GM21737 (cell line): ENCODE measurements at regions not wholly inside any gene's neighbourhood (a gene's known extent, or its start where the extent isn't known, plus 50 kb on each side); places are given as distances from the start of the nearest gene placed in this dataset.

Experiments
- ATAC-seq: cut with Tn5 transposase; IDR thresholded peaks from one replicate; pipeline ENCODE4 v1.9.1; 2021; ENCODE audit warnings: mild to moderate bottlenecking, moderate library complexity; ENCODE audit not compliant: unreplicated experiment

GRCh38 chr7:116417593-116418345 is 81.8 kb upstream of the CAV2 start:
- no peak for ATAC-seq

GRCh38 chr7:116418524-116418923 is 81.0 kb upstream of the CAV2 start:
- ATAC-seq = no peak

DNA sequence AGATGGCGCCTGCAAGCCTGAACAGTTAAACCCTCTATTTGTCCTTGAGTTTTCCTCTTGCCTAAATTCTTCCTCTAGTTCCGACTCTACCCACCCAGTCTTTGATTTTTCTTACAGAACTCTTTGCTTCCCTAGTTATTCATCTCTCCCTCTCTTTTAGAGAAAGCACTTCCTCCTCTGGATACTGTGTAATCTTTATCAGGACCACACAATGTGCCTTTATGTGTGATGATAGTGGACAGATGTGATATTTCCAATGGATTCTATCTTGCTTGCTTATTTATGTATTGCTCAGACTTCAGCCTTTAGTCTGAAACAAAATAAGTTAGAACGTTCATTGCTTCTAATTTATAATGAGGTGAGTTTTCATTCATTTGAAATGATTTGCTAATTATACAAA is 79.5 kb upstream of the CAV2 start:
- ATAC-seq = no peak

DNA sequence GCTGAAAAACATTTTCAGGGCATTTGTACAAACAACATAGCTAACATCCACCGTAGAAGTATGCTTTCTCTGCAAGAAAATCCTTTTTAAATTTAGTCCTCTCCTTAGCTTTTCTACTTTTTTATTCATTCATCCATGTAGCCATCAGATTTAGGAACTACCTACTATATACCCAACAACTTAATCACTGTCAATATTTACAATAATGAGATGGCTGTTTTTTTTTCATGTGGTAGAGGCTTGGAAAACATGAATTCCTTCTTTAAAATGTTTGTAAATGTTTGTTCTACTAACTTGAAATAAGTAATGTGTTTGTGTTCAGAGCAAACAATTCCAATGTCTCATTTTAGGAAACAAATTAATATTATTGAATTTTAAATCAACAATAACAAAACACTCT is 78.2 kb upstream of the CAV2 start:
- no peak for ATAC-seq

DNA sequence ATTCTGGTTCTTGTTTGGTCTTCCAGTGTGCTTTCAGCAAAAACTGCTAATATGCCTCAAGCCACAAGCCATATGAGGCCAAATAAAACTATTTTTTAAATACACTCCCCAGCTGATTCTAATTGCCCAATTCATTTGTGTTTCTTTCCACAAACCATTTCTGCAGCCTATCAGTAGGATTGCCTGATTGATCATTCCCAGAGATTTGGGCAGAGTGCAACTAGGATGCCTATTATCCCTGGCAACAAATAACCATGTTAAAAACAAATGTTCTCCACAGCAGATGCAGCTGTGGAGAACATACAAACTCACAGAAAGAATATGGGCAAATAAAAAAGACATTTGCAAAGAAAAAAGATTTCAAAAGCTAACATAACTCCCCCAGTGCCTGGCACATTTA is 76.9 kb upstream of the CAV2 start:
- no peak for ATAC-seq

- ATAC-seq = no peak
These were observed 76.0 kb upstream of the CAV2 start for GRCh38 chr7:116423499-116423898.

DNA sequence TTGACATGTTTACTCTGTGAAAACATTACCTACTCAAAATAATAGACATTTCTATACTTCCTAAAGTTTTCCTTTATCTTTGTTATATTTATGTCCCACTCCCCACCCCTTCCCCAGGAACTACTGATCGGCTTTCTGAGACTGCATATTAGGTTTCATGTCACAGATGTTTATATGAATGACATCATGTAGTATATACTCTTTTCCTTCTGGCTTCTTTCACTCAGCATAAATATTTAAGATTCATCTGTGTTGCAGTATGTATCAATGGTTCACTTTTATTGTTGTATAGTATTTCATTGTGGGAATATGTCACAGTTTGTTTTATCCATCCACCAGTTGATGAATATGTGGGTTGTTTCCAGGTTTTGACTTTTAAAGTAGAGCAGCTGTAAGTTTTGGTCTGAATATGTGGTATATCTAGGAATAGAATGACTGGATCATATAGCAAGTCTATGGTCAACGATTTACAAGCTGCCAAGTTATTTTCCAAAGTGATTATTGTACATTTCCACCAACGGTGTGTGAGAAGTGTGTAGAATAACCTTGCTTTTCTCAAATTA is 73.8 kb upstream of the CAV2 start:
- ATAC-seq = no peak

DNA sequence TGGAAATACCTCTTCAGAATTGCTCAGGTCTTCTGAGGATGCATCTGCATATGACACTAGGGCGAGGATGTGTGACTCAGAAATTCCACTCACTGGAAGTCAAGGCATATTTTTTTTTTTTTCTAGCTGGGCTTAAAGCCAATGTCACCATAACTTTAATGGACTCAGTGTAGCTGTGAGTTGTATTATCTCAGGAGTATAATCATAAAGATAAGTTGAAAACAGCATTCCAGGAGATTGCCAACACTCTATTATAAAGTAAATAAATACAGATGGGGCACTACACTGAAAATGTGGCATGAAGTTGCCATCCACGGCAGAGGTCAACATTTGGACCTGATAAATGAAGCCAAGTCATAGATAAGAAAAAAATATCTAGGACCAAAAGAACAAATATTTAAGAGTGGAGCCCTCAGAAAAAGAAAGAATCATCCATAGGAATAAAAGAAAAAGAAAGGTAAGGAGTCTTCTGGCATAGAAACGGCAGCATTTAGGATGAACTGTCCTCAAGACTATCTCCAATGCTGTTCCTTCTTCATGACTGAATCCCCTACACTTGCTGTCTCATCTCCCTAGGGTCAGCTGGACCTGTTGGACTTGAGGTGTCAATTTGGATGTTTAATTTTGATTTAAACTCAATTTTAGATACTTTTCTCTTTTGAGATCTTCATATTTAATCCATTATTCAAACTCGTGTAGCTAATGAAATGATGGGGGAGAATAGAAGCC is 72.9 kb upstream of the CAV2 start:
- no peak for ATAC-seq

- ATAC-seq = no peak
These were observed 69.4 kb upstream of the CAV2 start for GRCh38 chr7:116429986-116430619.

- no peak for ATAC-seq
These were observed 67.6 kb upstream of the CAV2 start for GRCh38 chr7:116431787-116432526.

GRCh38 chr7:116432527-116432916 is 67.0 kb upstream of the CAV2 start:
- ATAC-seq = no peak

- ATAC-seq = no peak
These were observed 66.3 kb upstream of the CAV2 start for GRCh38 chr7:116433246-116433645.

DNA sequence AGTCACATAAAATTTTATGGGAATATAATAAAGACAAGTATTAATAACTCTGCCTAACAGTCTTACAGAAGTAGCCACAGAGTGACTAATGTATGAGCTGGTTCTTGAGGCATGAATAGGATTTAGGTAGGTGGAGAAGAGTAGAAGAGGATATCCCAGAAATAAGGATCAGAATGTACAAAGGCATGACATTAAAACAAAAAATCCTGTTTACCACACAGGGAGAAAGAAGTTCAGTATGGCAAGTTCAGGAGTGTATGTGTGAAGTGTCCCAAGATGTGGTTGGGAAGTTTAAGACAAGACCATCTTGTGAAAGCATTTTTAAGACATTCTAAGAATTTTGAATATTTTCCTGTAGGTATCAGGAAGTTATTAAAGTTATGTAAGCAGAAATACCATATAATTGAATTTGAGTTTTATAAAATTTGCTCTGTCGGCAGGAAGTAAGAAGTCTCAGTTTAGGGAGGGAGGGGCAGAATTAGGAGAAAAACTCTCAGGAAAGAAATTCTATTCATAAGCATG is 64.7 kb upstream of the CAV2 start:
- ATAC-seq = no peak

- no peak for ATAC-seq
These were observed 63.2 kb upstream of the CAV2 start for GRCh38 chr7:116436305-116436826.

GRCh38 chr7:116438267-116438666 is 61.3 kb upstream of the CAV2 start:
- no peak for ATAC-seq

GRCh38 chr7:116439005-116439404 is 60.5 kb upstream of the CAV2 start:
- no peak for ATAC-seq

- no peak for ATAC-seq
These were observed 59.5 kb upstream of the CAV2 start for GRCh38 chr7:116439841-116440549.

- no peak for ATAC-seq
These were observed 58.0 kb upstream of the CAV2 start for GRCh38 chr7:116441534-116441933.

GRCh38 chr7:116443101-116443523 is 56.4 kb upstream of the CAV2 start:
- no peak for ATAC-seq

- no peak for ATAC-seq
These were observed 55.9 kb upstream of the CAV2 start for GRCh38 chr7:116443646-116444045.
